GM23248 (cell line): ENCODE measurements at regions not wholly inside any gene's neighbourhood (a gene's known extent, or its start where the extent isn't known, plus 50 kb on each side); places are given as distances from the start of the nearest gene placed in this dataset.

Experiments used
- DNase-seq: peaks from one replicate; pipeline ENCODE4 v3.0.0-alpha.2; 2015
- H2AFZ ChIP-seq: fragments of 200-600 bp; sonication (generic); 2 replicates; pipeline ENCODE4 v1.6.1; 2016; ENCODE audit warnings: antibody characterized with exemption
- H3F3A ChIP-seq: fragments of 200-600 bp; sonication (generic); 2 replicates; pipeline ENCODE4 v1.6.1; 2016; ENCODE audit warnings: mild to moderate bottlenecking, antibody characterized with exemption, mixed run types; ENCODE audit not compliant: insufficient read depth
- H3K27ac ChIP-seq: fragments of 200-600 bp; sonication (generic); 2 replicates; pipeline ENCODE4 v1.5.1; 2016; ENCODE audit warnings: mild to moderate bottlenecking
- H3K27me3 ChIP-seq: fragments of 200-600 bp; sonication (generic); replicated peaks from 2 replicates; pipeline ENCODE4 v1.6.1; 2016; ENCODE audit warnings: mild to moderate bottlenecking; ENCODE audit not compliant: insufficient read depth
- H3K36me3 ChIP-seq: fragments of 200-600 bp; sonication (generic); 2 replicates; pipeline ENCODE4 v1.6.1; 2016; ENCODE audit warnings: low read depth, mild to moderate bottlenecking
- H3K4me1 ChIP-seq: fragments of 200-600 bp; sonication (generic); 2 replicates; pipeline ENCODE4 v1.6.1; 2016; ENCODE audit warnings: mild to moderate bottlenecking; ENCODE audit not compliant: insufficient read depth
- H3K4me2 ChIP-seq: fragments of 200-600 bp; sonication (generic); one replicate; pipeline ENCODE4 v1.6.1; 2016; ENCODE audit warnings: mild to moderate bottlenecking; ENCODE audit not compliant: unreplicated experiment
- H3K4me3 ChIP-seq: fragments of 200-600 bp; sonication (generic); 2 replicates; pipeline ENCODE4 v1.5.1; 2016; ENCODE audit warnings: mild to moderate bottlenecking
- H3K79me2 ChIP-seq: fragments of 200-600 bp; sonication (generic); 2 replicates; pipeline ENCODE4 v1.6.1; 2016; ENCODE audit warnings: mild to moderate bottlenecking; ENCODE audit not compliant: insufficient read depth
- H3K9ac ChIP-seq: fragments of 200-600 bp; sonication (generic); 2 replicates; pipeline ENCODE4 v1.6.1; 2016; ENCODE audit warnings: mild to moderate bottlenecking
- H3K9me2 ChIP-seq: fragments of 200-600 bp; sonication (generic); 2 replicates; pipeline ENCODE4 v1.6.1; 2016; ENCODE audit warnings: mixed run types, mild to moderate bottlenecking, moderate library complexity; ENCODE audit not compliant: insufficient read depth
- H3K9me3 ChIP-seq: fragments of 200-600 bp; sonication (generic); one replicate; pipeline ENCODE4 v1.6.1; 2017; ENCODE audit warnings: low read depth
- H4K20me1 ChIP-seq: fragments of 200-600 bp; sonication (generic); 2 replicates; pipeline ENCODE4 v1.6.0; 2016; ENCODE audit not compliant: insufficient read depth
- EZH2 ChIP-seq: fragments of 200-600 bp; sonication (generic); IDR thresholded peaks from 2 replicates; pipeline ENCODE4 v1.6.1; 2018; ENCODE audit warnings: antibody characterized with exemption, mild to moderate bottlenecking; ENCODE audit not compliant: insufficient read depth, poor library complexity, severe bottlenecking
- EZH2phosphoT487 ChIP-seq: fragments of 200-600 bp; sonication (generic); IDR thresholded peaks from 2 replicates; pipeline ENCODE4 v1.6.1; 2018; ENCODE audit warnings: antibody characterized with exemption, moderate library complexity, mild to moderate bottlenecking, low read depth; ENCODE audit not compliant: insufficient read depth
- WGBS, 2 experiments: methylation state at CpG; one replicate each; pipeline ENCODE4 v1.1.6; 2015 to 2017; ENCODE audit warnings: low lambda C conversion rate in 2 of 2, low coverage in 1 of 2; ENCODE audit errors: missing lambda C conversion rate in 2 of 2; 5-methylcytosine and 5-hydroxymethylcytosine counted together
- in situ Hi-C: fragments of 300-500 bp; cut with MboI; formaldehyde crosslinking; loops from 2 replicates; pipeline ENCODE4 v1.15.0; 2020

GRCh38 chr9:88870627-88871026, 120.6 kb upstream of the S1PR3 start:
- no peak overlapping the region for H2AFZ ChIP-seq
- H3K9me3 ChIP-seq = no peaks in the 10 kb centered on the region
- H3F3A ChIP-seq = no peaks in the 10 kb centered on the region
- H3K9me2 ChIP-seq = no peaks in the 10 kb centered on the region
- TF ChIP-seq EZH2phosphoT487 (no peak), EZH2 (no peak)
- no peak overlapping the region for H3K4me2 ChIP-seq
- in situ Hi-C loops = no loop called here
- H3K79me2 ChIP-seq = no peaks in the 10 kb centered on the region
- no peak overlapping the region for H3K4me3 ChIP-seq
- 57 to 61% methylated on average over 5 of the region's 5 CpGs for WGBS, 2 experiments
- 0 out of 2 replicates have a peak, but pooled peaks cover 3% of the 10 kb centered on the region for H3K36me3 ChIP-seq
- H3K27ac ChIP-seq = no peak overlapping the region
- no peaks in the 10 kb centered on the region for H3K4me1 ChIP-seq
- no peaks in the 10 kb centered on the region for H3K27me3 ChIP-seq
- no peak for DNase-seq
- no peaks in the 10 kb centered on the region for H4K20me1 ChIP-seq
- no peak overlapping the region for H3K9ac ChIP-seq

GRCh38 chr9:88871669-88872068, 119.6 kb upstream of the S1PR3 start:
- 58 to 64% methylated on average over 8 of the region's 8 CpGs for WGBS, 2 experiments
- Histone ChIP-seq H3K79me2 (no peaks in the 10 kb centered on the region), H3K27me3 (no peaks in the 10 kb centered on the region), H3K4me3 (no peak overlapping the region), H3K4me2 (no peak overlapping the region), H3K4me1 (no peaks in the 10 kb centered on the region), H3K27ac (no peak overlapping the region), H3F3A (no peaks in the 10 kb centered on the region), H2AFZ (no peak overlapping the region), H3K9me2 (no peaks in the 10 kb centered on the region), H3K36me3 (no peaks in the 10 kb centered on the region), H4K20me1 (no peaks in the 10 kb centered on the region), H3K9ac (no peak overlapping the region), H3K9me3 (no peaks in the 10 kb centered on the region)
- TF ChIP-seq EZH2 = no peak
- no peak for TF ChIP-seq EZH2phosphoT487
- no peak for DNase-seq
- in situ Hi-C loops = no loop called here

GRCh38 chr9:88872192-88872946, 118.9 kb upstream of the S1PR3 start:
- WGBS, 2 experiments = 83% methylated on average over 3 of the region's 3 CpGs
- DNase-seq = no peak

GRCh38 chr9:88873635-88874034, 117.6 kb upstream of the S1PR3 start:
- no peaks in the 10 kb centered on the region for H3K9me3 ChIP-seq
- H3F3A ChIP-seq = no peaks in the 10 kb centered on the region
- no peaks in the 10 kb centered on the region for H4K20me1 ChIP-seq
- H3K79me2 ChIP-seq = no peaks in the 10 kb centered on the region
- H3K4me2 ChIP-seq = no peak overlapping the region
- H3K27ac ChIP-seq = no peak overlapping the region
- no peaks in the 10 kb centered on the region for H3K36me3 ChIP-seq
- no peaks in the 10 kb centered on the region for H3K9me2 ChIP-seq
- 85 to 91% methylated on average over 10 of the region's 10 CpGs for WGBS, 2 experiments
- no peak for DNase-seq
- in situ Hi-C loops = no loop called here
- H3K9ac ChIP-seq = no peak overlapping the region
- no peaks in the 10 kb centered on the region for H3K4me1 ChIP-seq
- H3K27me3 ChIP-seq = no peaks in the 10 kb centered on the region
- H2AFZ ChIP-seq = no peak overlapping the region
- H3K4me3 ChIP-seq = no peak overlapping the region
- no peak for TF ChIP-seq EZH2phosphoT487
- TF ChIP-seq EZH2 = no peak

More at GRCh38 chr9:88872192-88872946, 118.9 kb upstream of the S1PR3 start:
- no peak overlapping the region for H3K4me2 ChIP-seq
- TF ChIP-seq EZH2phosphoT487 (no peak), EZH2 (no peak)
- in situ Hi-C loops = no loop called here
- H2AFZ ChIP-seq = no peak overlapping the region
- no peaks in the 10 kb centered on the region for H3K27me3 ChIP-seq
- no peaks in the 10 kb centered on the region for H3K79me2 ChIP-seq
- no peaks in the 10 kb centered on the region for H3K4me1 ChIP-seq
- H3K9ac ChIP-seq = no peak overlapping the region
- no peaks in the 10 kb centered on the region for H3K9me3 ChIP-seq
- no peak overlapping the region for H3K27ac ChIP-seq
- H3F3A ChIP-seq = no peaks in the 10 kb centered on the region
- no peaks in the 10 kb centered on the region for H3K9me2 ChIP-seq
- H4K20me1 ChIP-seq = no peaks in the 10 kb centered on the region
- no peak overlapping the region for H3K4me3 ChIP-seq
- H3K36me3 ChIP-seq = no peaks in the 10 kb centered on the region

GRCh38 chr9:88874391-88874790, 116.9 kb upstream of the S1PR3 start:
- Histone ChIP-seq H3K36me3 (no peaks in the 10 kb centered on the region), H3K4me3 (no peak overlapping the region), H3K27ac (no peak overlapping the region), H2AFZ (no peak overlapping the region), H3K27me3 (no peaks in the 10 kb centered on the region), H3K9ac (no peak overlapping the region), H3K9me2 (no peaks in the 10 kb centered on the region), H3K9me3 (no peaks in the 10 kb centered on the region), H3K4me1 (no peaks in the 10 kb centered on the region), H3F3A (no peaks in the 10 kb centered on the region), H3K4me2 (no peak overlapping the region), H4K20me1 (no peaks in the 10 kb centered on the region), H3K79me2 (no peaks in the 10 kb centered on the region)
- 90 to 94% methylated on average over 6 of the region's 6 CpGs for WGBS, 2 experiments
- in situ Hi-C loops = no loop called here
- peak; percentile 12 for DNase-seq
- no peak for TF ChIP-seq EZH2
- no peak for TF ChIP-seq EZH2phosphoT487
